Nephron progenitor cell (in vitro differentiated cells): ENCODE measurements at regions not wholly inside any gene's neighbourhood (a gene's known extent, or its start where the extent isn't known, plus 50 kb on each side); places are given as distances from the start of the nearest gene placed in this dataset.
A peak's percentile ranks its signal among the peaks of the same experiment; 100 is the strongest.

Experiments used
- DNase-seq: peaks from one replicate; pipeline ENCODE4 v3.0.0; 2021
- H3K27ac Mint-ChIP-seq: 2 replicates; pipeline ENCODE4 v1.8.0; 2021; ENCODE audit warnings: mild to moderate bottlenecking, moderate library complexity, mixed read lengths
- H3K27me3 Mint-ChIP-seq: 2 replicates; pipeline ENCODE4 v1.8.0; 2021; ENCODE audit warnings: mild to moderate bottlenecking, low read depth, mixed read lengths; ENCODE audit not compliant: poor library complexity
- H3K36me3 Mint-ChIP-seq: 2 replicates; pipeline ENCODE4 v1.8.0; 2021; ENCODE audit warnings: low read depth, mixed read lengths
- H3K4me1 Mint-ChIP-seq: 2 replicates; pipeline ENCODE4 v1.8.0; 2021; ENCODE audit warnings: mixed read lengths
- H3K4me3 Mint-ChIP-seq: 2 replicates; pipeline ENCODE4 v1.8.0; 2021; ENCODE audit warnings: mild to moderate bottlenecking, moderate library complexity, mixed read lengths
- H3K9me3 Mint-ChIP-seq: 2 replicates; pipeline ENCODE4 v1.8.0; 2021; ENCODE audit warnings: mild to moderate bottlenecking, moderate library complexity, mixed read lengths
- CTCF ChIP-seq: fragments of 200-600 bp; sonication (generic); IDR thresholded peaks from 2 replicates; pipeline ENCODE4 v1.5.0; 2021; ENCODE audit warnings: antibody characterized with exemption

- H3K4me3 Mint-ChIP-seq = no peak overlapping the region
- H3K4me1 Mint-ChIP-seq = no peaks in the 10 kb centered on the region
- no peak for TF ChIP-seq CTCF
- H3K9me3 Mint-ChIP-seq = peaks cover 36% of the 10 kb centered on the region
- H3K27me3 Mint-ChIP-seq = peaks cover 14% of the 10 kb centered on the region
- H3K36me3 Mint-ChIP-seq = peaks cover 5% of the 10 kb centered on the region
- H3K27ac Mint-ChIP-seq = no peak overlapping the region
- no peak for DNase-seq
These were observed 153.5 kb upstream of the KIF2A start for GRCh38 chr5:62152394-62153087.

GRCh38 chr5:62154758-62155157, 151.2 kb upstream of the KIF2A start:
- Mint-ChIP-seq H3K27me3 (peaks cover 5% of the 10 kb centered on the region), H3K4me3 (no peak overlapping the region), H3K4me1 (no peaks in the 10 kb centered on the region), H3K36me3 (peaks cover 5% of the 10 kb centered on the region), H3K27ac (no peak overlapping the region), H3K9me3 (peaks cover 50% of the 10 kb centered on the region)
- DNase-seq = no peak
- TF ChIP-seq CTCF = no peak

- Mint-ChIP-seq H3K27me3 (peaks cover 9% of the 10 kb centered on the region), H3K4me3 (no peak overlapping the region), H3K27ac (no peak overlapping the region), H3K4me1 (no peaks in the 10 kb centered on the region), H3K9me3 (peaks cover 50% of the 10 kb centered on the region), H3K36me3 (peaks cover 5% of the 10 kb centered on the region)
- DNase-seq = no peak
- TF ChIP-seq CTCF = no peak
These were observed 150.0 kb upstream of the KIF2A start for GRCh38 chr5:62155988-62156387.

- Mint-ChIP-seq H3K4me1 (peaks cover 4% of the 10 kb centered on the region), H3K9me3 (no peaks in the 10 kb centered on the region), H3K27me3 (peaks cover 21% of the 10 kb centered on the region), H3K4me3 (no peak overlapping the region), H3K27ac (no peak overlapping the region), H3K36me3 (no peaks in the 10 kb centered on the region)
- DNase-seq = no peak
- TF ChIP-seq CTCF = no peak
These were observed 138.4 kb upstream of the KIF2A start for GRCh38 chr5:62167561-62168057.

- TF ChIP-seq CTCF = no peak
- Mint-ChIP-seq H3K4me1 (peaks cover 4% of the 10 kb centered on the region), H3K27me3 (peaks cover 21% of the 10 kb centered on the region), H3K4me3 (no peak overlapping the region), H3K9me3 (no peaks in the 10 kb centered on the region), H3K36me3 (no peaks in the 10 kb centered on the region), H3K27ac (peak overlapping the region; percentile 37)
- no peak for DNase-seq
These were observed 137.3 kb upstream of the KIF2A start for GRCh38 chr5:62168506-62169281.
